ENCODE measurements at regions not wholly inside any gene's neighbourhood (a gene's known extent, or its start where the extent isn't known, plus 50 kb on each side); places are given as distances from the start of the nearest gene placed in this dataset.
"Not testable (repeated sequence)": the region's sequence is repeated elsewhere in the genome, so short reads cannot be mapped to it uniquely, and the experiment has no call there.

- ATAC-seq (replicated peaks in 6 of 8), result peak; percentile 6 to 36 (median 26)
- peaks cover 2 to 3% of the 10 kb centered on the region in 2 donors for H3K4me1 ChIP-seq (replicated peaks in 1 of 2)
- H3K4me3 ChIP-seq, result peak overlapping the region; percentile 41 to 99 (median 52)
- peak overlapping the region in 1 of 2 donors; percentile 70 for H3K27ac ChIP-seq
- no CpG with 5 or more reads among the region's 6 CpGs for WGBS, 10 experiments
- in situ Hi-C loops (cut with MboI; ENCODE audit: low pct_unique_long_range_greater_than_20kb in 2 of 9, low sequenced_read_pairs in 9 of 9, unreplicated experiment in 9 of 9), result no loop called here
These were observed 124.0 kb upstream of the PTPN20 start for GRCh38 chr10:46787321-46787615.

- H3K4me3 ChIP-seq; H3K27ac ChIP-seq; H3K4me1 ChIP-seq (replicated peaks in 1 of 2); in situ Hi-C loops (cut with MboI; ENCODE audit: low pct_unique_long_range_greater_than_20kb in 2 of 9, low sequenced_read_pairs in 9 of 9, unreplicated experiment in 9 of 9): not testable (repeated sequence)
- no CpG with 5 or more reads among the region's 6 CpGs for WGBS, 10 experiments
- ATAC-seq (replicated peaks in 6 of 8), result peak in 2 of 8 experiments; percentile 73 to 97
These were observed 118.4 kb upstream of the PTPN20 start for GRCh38 chr10:46792657-46793357.

GRCh38 chr10:46796351-46796750, 114.9 kb upstream of the PTPN20 start:
- 40 to 80% (median 80%) methylated on average over 1 of the region's 4 CpGs; no CpG with 5 or more reads in 7 of the 10 experiments for WGBS, 10 experiments
- H3K4me1 ChIP-seq (replicated peaks in 1 of 2); ATAC-seq (replicated peaks in 6 of 8); H3K27ac ChIP-seq; in situ Hi-C loops (cut with MboI; ENCODE audit: low pct_unique_long_range_greater_than_20kb in 2 of 9, low sequenced_read_pairs in 9 of 9, unreplicated experiment in 9 of 9); H3K4me3 ChIP-seq: not testable (repeated sequence)

- H3K27ac ChIP-seq; H3K4me3 ChIP-seq; in situ Hi-C loops (cut with MboI; ENCODE audit: low pct_unique_long_range_greater_than_20kb in 2 of 9, low sequenced_read_pairs in 9 of 9, unreplicated experiment in 9 of 9); ATAC-seq (replicated peaks in 6 of 8); H3K4me1 ChIP-seq (replicated peaks in 1 of 2): not testable (repeated sequence)
- WGBS, 10 experiments, result 83% methylated on average over 1 of the region's 1 CpG; no CpG with 5 or more reads in 9 of the 10 experiments
These were observed 109.2 kb upstream of the PTPN20 start for GRCh38 chr10:46802010-46802409.

- in situ Hi-C loops (cut with MboI; ENCODE audit: low pct_unique_long_range_greater_than_20kb in 2 of 9, low sequenced_read_pairs in 9 of 9, unreplicated experiment in 9 of 9); H3K4me3 ChIP-seq; H3K4me1 ChIP-seq (replicated peaks in 1 of 2); H3K27ac ChIP-seq: not testable (repeated sequence)
- peak in 3 of 8 experiments; percentile 44 to 76 (median 57) for ATAC-seq (replicated peaks in 6 of 8)
- 83% methylated on average over 1 of the region's 1 CpG; no CpG with 5 or more reads in 9 of the 10 experiments for WGBS, 10 experiments
These were observed 108.1 kb upstream of the PTPN20 start for GRCh38 chr10:46803082-46803481.

- H3K27ac ChIP-seq; in situ Hi-C loops (cut with MboI; ENCODE audit: low pct_unique_long_range_greater_than_20kb in 2 of 9, low sequenced_read_pairs in 9 of 9, unreplicated experiment in 9 of 9); H3K4me1 ChIP-seq (replicated peaks in 1 of 2); ATAC-seq (replicated peaks in 6 of 8); H3K4me3 ChIP-seq: not testable (repeated sequence)
- WGBS, 10 experiments, result 100% methylated on average over 1 of the region's 3 CpGs; no CpG with 5 or more reads in 9 of the 10 experiments
These were observed 101.0 kb upstream of the PTPN20 start for GRCh38 chr10:46810222-46810621.

- H3K27ac ChIP-seq; in situ Hi-C loops (cut with MboI; ENCODE audit: low pct_unique_long_range_greater_than_20kb in 2 of 9, low sequenced_read_pairs in 9 of 9, unreplicated experiment in 9 of 9); H3K4me3 ChIP-seq; ATAC-seq (replicated peaks in 6 of 8); H3K4me1 ChIP-seq (replicated peaks in 1 of 2): not testable (repeated sequence)
- WGBS, 10 experiments, result no CpG with 5 or more reads among the region's 18 CpGs
These were observed 95.1 kb upstream of the PTPN20 start for GRCh38 chr10:46816126-46816525.

GRCh38 chr10:46840393-46841050, 70.7 kb upstream of the PTPN20 start:
- in situ Hi-C loops (cut with MboI; ENCODE audit: low pct_unique_long_range_greater_than_20kb in 2 of 9, low sequenced_read_pairs in 9 of 9, unreplicated experiment in 9 of 9); H3K27ac ChIP-seq; H3K4me3 ChIP-seq; H3K4me1 ChIP-seq (replicated peaks in 1 of 2): not testable (repeated sequence)
- peak in 1 of 8 experiments; percentile 14 for ATAC-seq (replicated peaks in 6 of 8)
- no CpG with 5 or more reads among the region's 11 CpGs for WGBS, 10 experiments

- WGBS, 10 experiments, result no CpG with 5 or more reads among the region's 10 CpGs
- peak in 1 of 8 experiments; percentile 24 for ATAC-seq (replicated peaks in 6 of 8)
- H3K27ac ChIP-seq; in situ Hi-C loops (cut with MboI; ENCODE audit: low pct_unique_long_range_greater_than_20kb in 2 of 9, low sequenced_read_pairs in 9 of 9, unreplicated experiment in 9 of 9); H3K4me1 ChIP-seq (replicated peaks in 1 of 2); H3K4me3 ChIP-seq: not testable (repeated sequence)
These were observed 70.1 kb upstream of the PTPN20 start for GRCh38 chr10:46841051-46841593.

GRCh38 chr10:46845194-46845593, 66.0 kb upstream of the PTPN20 start:
- in situ Hi-C loops (cut with MboI; ENCODE audit: low pct_unique_long_range_greater_than_20kb in 2 of 9, low sequenced_read_pairs in 9 of 9, unreplicated experiment in 9 of 9); H3K4me1 ChIP-seq (replicated peaks in 1 of 2); H3K4me3 ChIP-seq; H3K27ac ChIP-seq; ATAC-seq (replicated peaks in 6 of 8): not testable (repeated sequence)
- WGBS, 10 experiments, result no CpG with 5 or more reads among the region's 2 CpGs

- WGBS, 10 experiments, result no CpG with 5 or more reads among the region's 6 CpGs
- in situ Hi-C loops (cut with MboI; ENCODE audit: low pct_unique_long_range_greater_than_20kb in 2 of 9, low sequenced_read_pairs in 9 of 9, unreplicated experiment in 9 of 9); H3K4me3 ChIP-seq; H3K4me1 ChIP-seq (replicated peaks in 1 of 2); ATAC-seq (replicated peaks in 6 of 8); H3K27ac ChIP-seq: not testable (repeated sequence)
These were observed 65.6 kb upstream of the PTPN20 start for GRCh38 chr10:46845640-46846039.

- ATAC-seq (replicated peaks in 6 of 8), result peak in 3 of 8 experiments; percentile 87 to 99 (median 90)
- H3K4me3 ChIP-seq; in situ Hi-C loops (cut with MboI; ENCODE audit: low pct_unique_long_range_greater_than_20kb in 2 of 9, low sequenced_read_pairs in 9 of 9, unreplicated experiment in 9 of 9); H3K4me1 ChIP-seq (replicated peaks in 1 of 2); H3K27ac ChIP-seq: not testable (repeated sequence)
- WGBS, 10 experiments, result no CpG with 5 or more reads among the region's 1 CpG
These were observed 50.5 kb upstream of the PTPN20 start for GRCh38 chr10:46860753-46861152.

Measured in motor neuron (in vitro differentiated cells).